ENCODE measurements at regions not wholly inside any gene's neighbourhood (a gene's known extent, or its start where the extent isn't known, plus 50 kb on each side); places are given as distances from the start of the nearest gene placed in this dataset.

GRCh38 chr20:60097285-60097684 lies 139.1 kb downstream of the CDH26 start:
- no peaks in the 10 kb centered on the region for H3K36me3 Mint-ChIP-seq (ENCODE audit: low read depth, unreplicated experiment)
- no peaks in the 10 kb centered on the region for H3K79me2 ChIP-seq (ENCODE audit: insufficient read depth, low read length)
- no peak overlapping the region for H3K9ac ChIP-seq (ENCODE audit: low read length)
- FAIRE-seq (no peak), DNase-seq (ENCODE audit: low read depth) (no peak)
- H3K9me3 ChIP-seq (ENCODE audit: insufficient read depth, low read depth, low read length): peaks cover 5% of the 10 kb centered on the region
- peaks cover 7% of the 10 kb centered on the region for H3K4me1 Mint-ChIP-seq (ENCODE audit: low read depth, unreplicated experiment)
- no peak overlapping the region for H3K4me3 Mint-ChIP-seq (ENCODE audit: unreplicated experiment)
- no peak overlapping the region for H3K4me3 ChIP-seq (ENCODE audit: insufficient read depth, low read depth, low read length)
- peaks cover 28% of the 10 kb centered on the region for H3K9me3 Mint-ChIP-seq (ENCODE audit: unreplicated experiment)
- H3K36me3 ChIP-seq (ENCODE audit: insufficient read depth, low read length): no peaks in the 10 kb centered on the region
- no peak overlapping the region for H3K4me2 ChIP-seq (ENCODE audit: low read length)
- no peak overlapping the region for H3K27ac ChIP-seq (ENCODE audit: low read depth, low read length)
- H3K4me1 ChIP-seq (ENCODE audit: insufficient read depth, low read length): no peaks in the 10 kb centered on the region
- no peaks in the 10 kb centered on the region for H3K27me3 ChIP-seq (ENCODE audit: insufficient read depth, low read length)
- H3K27me3 Mint-ChIP-seq (ENCODE audit: low read depth, unreplicated experiment): peaks cover 13% of the 10 kb centered on the region
- no peak overlapping the region for H3K27ac Mint-ChIP-seq (ENCODE audit: unreplicated experiment)
- H4K20me1 ChIP-seq (ENCODE audit: insufficient read depth, low read length): no peaks in the 10 kb centered on the region
- H2AFZ ChIP-seq (ENCODE audit: low read depth, low read length): no peak overlapping the region
- no peak for TF ChIP-seq EZH2 (IDR thresholded peaks at IDR 0.05; ENCODE audit: insufficient read depth, low read length)
- no peak for TF ChIP-seq CTCF (IDR thresholded peaks at IDR 0.05; ENCODE audit: insufficient read depth, low read depth, low read length)

DNA sequence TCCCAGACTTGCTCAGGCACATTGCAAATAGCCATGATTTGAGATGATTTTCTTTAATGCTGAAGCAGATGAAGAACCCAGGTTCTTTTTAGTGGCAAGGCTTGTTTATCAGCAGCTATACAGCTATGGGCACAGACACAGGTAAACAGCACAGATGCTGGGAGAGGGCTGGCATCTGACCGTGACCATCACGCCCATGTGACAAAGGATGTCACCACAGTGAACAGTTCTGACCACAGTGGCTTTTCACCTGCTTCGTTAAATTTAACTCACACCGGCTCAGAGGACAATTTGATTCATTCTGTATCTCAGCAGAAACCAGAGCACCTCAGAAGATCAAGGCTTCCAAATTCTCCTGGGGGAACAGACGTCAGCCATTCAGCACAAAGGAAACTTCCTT lies 142.6 kb downstream of the CDH26 start:
- peaks cover 4% of the 10 kb centered on the region for H3K27me3 Mint-ChIP-seq (ENCODE audit: low read depth, unreplicated experiment)
- peaks cover 7% of the 10 kb centered on the region for H3K4me1 Mint-ChIP-seq (ENCODE audit: low read depth, unreplicated experiment)

More for the DNA sequence above, 142.6 kb downstream of the CDH26 start:
- no peak overlapping the region for H3K27ac ChIP-seq (ENCODE audit: low read depth, low read length)
- H3K4me3 ChIP-seq (ENCODE audit: insufficient read depth, low read depth, low read length): no peak overlapping the region
- no peaks in the 10 kb centered on the region for H3K27me3 ChIP-seq (ENCODE audit: insufficient read depth, low read length)
- H2AFZ ChIP-seq (ENCODE audit: low read depth, low read length): no peak overlapping the region
- no peaks in the 10 kb centered on the region for H3K9me3 ChIP-seq (ENCODE audit: insufficient read depth, low read depth, low read length)
- no peaks in the 10 kb centered on the region for H3K79me2 ChIP-seq (ENCODE audit: insufficient read depth, low read length)
- TF ChIP-seq EZH2 (IDR thresholded peaks at IDR 0.05; ENCODE audit: insufficient read depth, low read length) (no peak), CTCF (IDR thresholded peaks at IDR 0.05; ENCODE audit: insufficient read depth, low read depth, low read length) (no peak)
- Mint-ChIP-seq H3K9me3 (ENCODE audit: unreplicated experiment) (peaks cover 13% of the 10 kb centered on the region), H3K27ac (ENCODE audit: unreplicated experiment) (no peak overlapping the region), H3K36me3 (ENCODE audit: low read depth, unreplicated experiment) (no peaks in the 10 kb centered on the region), H3K4me3 (ENCODE audit: unreplicated experiment) (no peak overlapping the region)
- DNase-seq (ENCODE audit: low read depth) (no peak), FAIRE-seq (no peak)
- no peaks in the 10 kb centered on the region for H3K36me3 ChIP-seq (ENCODE audit: insufficient read depth, low read length)
- H3K4me1 ChIP-seq (ENCODE audit: insufficient read depth, low read length): no peaks in the 10 kb centered on the region
- no peak overlapping the region for H3K4me2 ChIP-seq (ENCODE audit: low read length)
- no peak overlapping the region for H3K9ac ChIP-seq (ENCODE audit: low read length)
- H4K20me1 ChIP-seq (ENCODE audit: insufficient read depth, low read length): no peaks in the 10 kb centered on the region

Measured in astrocyte (in vitro differentiated cells and primary cell).